ENCODE measurements at regions not wholly inside any gene's neighbourhood (a gene's known extent, or its start where the extent isn't known, plus 50 kb on each side); places are given as distances from the start of the nearest gene placed in this dataset.

DNA sequence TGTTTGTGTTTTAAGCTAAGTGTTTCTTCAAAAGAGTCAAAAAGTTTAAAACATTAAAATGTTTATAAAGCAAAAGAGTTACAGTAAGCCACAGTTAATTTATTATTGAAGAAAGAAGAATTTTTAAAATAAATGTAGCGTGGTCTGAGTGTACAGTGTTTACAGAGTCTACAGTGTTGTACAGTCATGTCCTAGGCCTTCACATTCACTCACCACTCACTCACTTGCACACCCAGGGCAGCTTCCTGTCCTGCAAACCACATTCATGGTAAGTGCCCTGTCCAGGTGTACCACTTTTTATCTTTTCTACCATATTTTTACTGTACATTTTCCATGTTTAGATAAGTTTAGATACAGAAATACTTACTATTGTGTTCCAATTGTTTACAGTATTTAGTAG, 239.7 kb upstream of the AGA start:
- TF ChIP-seq CTCF (IDR thresholded peaks at IDR 0.05; ENCODE audit: borderline replicate concordance, extremely low read depth, low read length, poor library complexity, severe bottlenecking) (no peak), EZH2 (IDR thresholded peaks at IDR 0.05; ENCODE audit: borderline replicate concordance, low read depth, low read length, severe bottlenecking) (no peak)
